ENCODE measurements at regions not wholly inside any gene's neighbourhood (a gene's known extent, or its start where the extent isn't known, plus 50 kb on each side); places are given as distances from the start of the nearest gene placed in this dataset.
"Not testable (repeated sequence)": the region's sequence is repeated elsewhere in the genome, so short reads cannot be mapped to it uniquely, and the experiment has no call there.

DNA sequence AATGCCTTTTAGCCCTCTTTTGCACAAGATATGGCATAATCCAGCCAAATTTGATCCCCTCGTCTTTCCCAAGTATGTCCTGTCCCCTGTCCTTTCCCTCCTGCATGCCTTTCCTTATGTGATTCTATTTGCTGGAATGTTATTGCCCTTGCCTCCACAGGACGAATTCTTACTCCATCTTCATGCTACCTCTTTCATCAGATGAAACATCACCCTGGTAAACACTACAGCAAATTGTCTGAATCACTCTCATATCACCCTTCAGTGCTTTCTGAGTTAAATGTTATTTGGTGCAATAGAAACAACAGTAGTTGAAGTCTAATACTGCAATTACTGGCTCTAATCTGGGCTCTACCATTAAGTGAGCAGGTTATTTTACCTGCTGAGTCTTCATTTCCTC is 52.2 kb upstream of the FAT1 start:
- no peak for DNase-seq (ENCODE audit: low read depth, low spot score)

- no peak for DNase-seq (ENCODE audit: low read depth, low spot score)
Observed at GRCh38 chr4:186778134-186778533, 54.5 kb upstream of the FAT1 start.

DNA sequence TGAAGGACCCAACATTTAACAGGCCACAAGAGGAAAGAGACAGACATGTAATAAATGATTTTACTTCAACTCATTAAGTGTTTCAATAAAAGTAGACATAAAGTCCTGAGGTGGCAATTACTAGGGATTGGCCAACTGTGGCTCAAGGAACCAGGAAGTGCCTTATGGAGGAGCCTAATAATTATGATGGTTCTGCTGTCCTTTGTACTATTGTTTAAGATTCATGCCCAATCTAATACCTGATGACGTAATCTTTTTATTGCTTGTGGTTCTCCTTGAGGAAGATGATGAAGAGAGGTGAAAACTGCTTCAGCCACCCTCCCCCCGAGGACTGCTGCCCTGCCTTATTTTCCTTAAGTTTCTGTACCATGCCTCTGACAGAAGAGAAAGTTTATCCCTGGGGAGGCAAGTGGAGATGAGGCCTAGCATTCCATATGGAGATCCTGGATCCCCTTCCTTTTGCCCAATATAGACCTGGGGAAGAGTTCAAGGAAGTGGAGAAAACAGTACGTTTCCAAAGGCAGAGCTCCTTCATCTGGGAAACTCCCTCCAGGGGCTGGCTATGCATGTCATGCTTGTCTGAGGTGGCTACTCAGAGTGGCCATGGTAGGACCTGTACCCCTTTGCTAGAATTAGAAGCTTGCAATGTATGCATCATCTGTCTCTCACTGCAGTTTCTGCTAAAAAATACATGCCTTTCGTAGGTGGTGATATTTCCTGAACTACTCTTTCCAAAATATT is 56.8 kb upstream of the FAT1 start:
- no peak for DNase-seq (ENCODE audit: low read depth, low spot score)

- no peak for DNase-seq (ENCODE audit: low read depth, low spot score)
Observed at GRCh38 chr4:186781032-186781917, 57.6 kb upstream of the FAT1 start.

DNA sequence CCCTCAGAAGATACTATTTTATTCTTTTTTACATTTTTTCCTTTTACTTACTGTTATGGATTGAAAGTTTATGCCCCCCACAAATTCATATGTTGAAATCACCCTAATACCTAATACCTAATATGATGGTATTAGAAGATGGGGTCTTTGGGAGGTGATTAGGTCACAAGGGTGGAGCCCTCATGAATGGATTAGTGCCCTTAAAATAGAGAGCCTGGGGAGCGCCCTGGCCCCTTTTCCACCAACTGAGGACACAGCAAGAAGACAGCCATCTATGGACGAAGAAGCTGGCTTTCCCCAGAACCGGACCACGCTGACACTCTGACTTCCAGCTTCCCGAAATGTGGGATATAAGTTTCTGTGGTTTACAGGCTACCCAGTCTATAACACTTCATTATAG is 58.6 kb upstream of the FAT1 start:
- no peak for DNase-seq (ENCODE audit: low read depth, low spot score)

DNA sequence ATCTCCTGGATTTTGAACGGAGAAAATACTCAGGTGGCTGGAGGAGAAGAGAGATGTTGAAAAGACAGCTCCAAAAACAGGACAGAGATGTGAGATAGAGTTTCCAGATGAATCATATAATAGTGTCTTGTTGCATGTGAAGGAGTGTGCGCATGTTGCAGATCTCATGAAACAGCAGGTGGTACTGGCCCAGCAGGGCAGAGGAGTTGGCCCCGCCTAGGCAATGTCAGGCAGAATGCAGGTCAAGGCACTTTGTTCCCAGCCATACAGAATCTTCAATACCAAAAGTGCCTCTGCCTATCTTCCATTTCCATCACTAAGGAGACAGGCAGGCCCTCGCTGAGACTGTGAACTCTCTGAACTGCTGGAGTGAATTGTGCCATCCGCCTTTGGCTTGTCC is 63.9 kb upstream of the FAT1 start:
- DNase-seq (ENCODE audit: low read depth, low spot score) = no peak

DNA sequence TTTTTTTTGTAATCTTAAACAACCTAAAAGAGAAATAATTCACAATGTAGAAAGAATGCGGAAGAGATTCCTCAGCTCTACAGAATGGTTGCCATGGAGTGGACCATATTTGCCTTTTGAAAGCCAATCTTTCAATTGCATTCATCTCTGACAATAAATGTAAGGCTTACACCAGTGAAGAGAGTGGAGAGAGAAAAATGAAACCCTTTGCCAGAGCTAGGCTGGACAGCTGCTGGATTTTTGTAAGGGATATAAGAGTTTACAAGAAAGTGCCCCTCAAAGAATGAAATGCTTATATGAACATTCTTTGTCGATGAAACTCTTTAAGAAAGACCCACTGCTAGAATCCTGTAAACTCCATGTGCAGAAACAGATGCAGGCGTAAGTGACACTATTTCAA is 66.0 kb upstream of the FAT1 start:
- no peak for DNase-seq (ENCODE audit: low read depth, low spot score)

DNA sequence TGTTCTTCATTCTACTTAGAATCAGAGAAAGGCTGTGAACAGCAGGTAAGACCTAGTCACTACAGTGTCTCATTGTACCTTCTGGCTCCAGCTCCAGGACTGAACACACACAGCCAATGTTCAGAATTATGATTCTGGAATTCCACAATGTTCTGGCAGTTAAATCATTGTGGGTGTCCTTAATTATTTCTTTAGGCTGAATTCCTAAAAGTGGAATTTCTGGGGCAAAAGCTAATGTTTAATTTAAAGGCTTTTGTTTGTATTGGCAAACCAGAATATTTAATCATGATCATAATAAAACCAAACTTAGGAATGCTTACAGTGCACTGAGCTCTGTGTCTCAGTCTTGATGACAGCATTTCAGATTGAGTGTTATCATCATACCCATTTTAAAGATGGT is 67.0 kb upstream of the FAT1 start:
- no peak for DNase-seq (ENCODE audit: low read depth, low spot score)

GRCh38 chr4:186792728-186793366 is 69.2 kb upstream of the FAT1 start:
- DNase-seq (ENCODE audit: low read depth, low spot score) = no peak

- no peak for DNase-seq (ENCODE audit: low read depth, low spot score)
Observed at GRCh38 chr4:186798951-186799659, 75.4 kb upstream of the FAT1 start.

GRCh38 chr4:186805020-186805820 is 81.6 kb upstream of the FAT1 start:
- DNase-seq (ENCODE audit: low read depth, low spot score) = no peak

GRCh38 chr4:186805917-186806316 is 82.3 kb upstream of the FAT1 start:
- DNase-seq (ENCODE audit: low read depth, low spot score) = not testable (repeated sequence)

DNA sequence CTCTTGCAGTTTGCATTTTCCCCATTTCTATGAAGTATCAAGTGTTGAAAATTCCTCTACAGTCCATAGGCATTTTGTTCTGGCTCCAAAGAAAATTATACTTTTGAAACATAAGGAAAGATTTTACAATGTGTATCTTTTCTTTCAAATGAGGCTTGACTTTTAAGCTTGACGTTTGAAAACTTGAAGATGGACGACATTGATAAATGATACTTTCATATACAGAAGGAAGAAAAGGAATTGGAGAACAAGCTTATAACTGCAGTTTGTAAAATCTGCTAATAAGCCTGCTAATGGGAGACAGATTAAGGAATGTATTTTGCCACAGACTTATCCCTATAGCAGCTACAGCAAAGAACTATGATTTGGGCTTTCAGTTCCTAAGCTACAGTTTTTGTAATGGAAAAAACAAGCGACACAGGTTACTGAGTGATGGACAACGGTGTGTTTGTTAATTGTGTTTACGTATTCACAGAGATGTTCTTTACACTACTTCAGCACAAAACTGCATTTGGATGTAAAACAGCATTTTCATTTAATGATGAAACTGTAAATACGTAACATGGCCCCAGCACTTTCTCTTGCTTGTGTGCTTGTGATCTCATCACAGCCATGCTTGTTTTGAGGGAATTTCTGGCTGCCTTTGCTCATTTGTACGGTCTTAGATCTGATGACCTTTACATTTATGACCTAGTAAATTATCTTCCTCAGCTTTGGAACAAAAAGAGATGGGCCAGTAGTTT is 83.2 kb upstream of the FAT1 start:
- DNase-seq (ENCODE audit: low read depth, low spot score) = no peak

GRCh38 chr4:186807808-186808629 is 84.4 kb upstream of the FAT1 start:
- DNase-seq (ENCODE audit: low read depth, low spot score) = no peak

- no peak for DNase-seq (ENCODE audit: low read depth, low spot score)
Observed at GRCh38 chr4:186808630-186809018, 85.0 kb upstream of the FAT1 start.

GRCh38 chr4:186809070-186809469 is 85.4 kb upstream of the FAT1 start:
- DNase-seq (ENCODE audit: low read depth, low spot score) = no peak

GRCh38 chr4:186810613-186811150 is 87.0 kb upstream of the FAT1 start:
- peak; percentile 2 for DNase-seq (ENCODE audit: low read depth, low spot score)

DNA sequence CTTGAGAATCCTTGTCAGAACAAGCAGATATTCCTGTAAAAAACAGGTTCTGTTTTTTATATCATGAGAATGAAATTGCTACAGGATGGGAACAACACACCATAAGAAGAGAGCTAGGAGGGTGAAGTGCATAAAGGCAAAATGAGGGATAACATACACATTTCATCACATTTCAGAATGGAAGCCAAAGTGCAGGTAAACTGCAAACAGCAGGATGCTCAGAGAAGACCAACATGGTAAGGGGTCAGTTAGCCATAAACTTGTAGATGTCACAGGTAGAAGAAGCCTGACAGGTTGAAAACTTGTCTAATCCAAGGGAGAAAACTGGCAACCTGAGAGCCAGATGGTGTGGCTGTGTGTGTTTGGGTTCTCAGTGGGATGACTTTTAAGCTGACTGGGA is 88.9 kb upstream of the FAT1 start:
- DNase-seq (ENCODE audit: low read depth, low spot score) = no peak

GRCh38 chr4:186813377-186814068 is 89.9 kb upstream of the FAT1 start:
- DNase-seq (ENCODE audit: low read depth, low spot score) = no peak

All from iPS DF 19.7 (cell line).